ENCODE measurements at regions not wholly inside any gene's neighbourhood (a gene's known extent, or its start where the extent isn't known, plus 50 kb on each side); places are given as distances from the start of the nearest gene placed in this dataset.

- TF ChIP-seq EZH2 (IDR thresholded peaks at IDR 0.05; ENCODE audit: insufficient read depth, poor library complexity, severe bottlenecking) (no peak), EZH2phosphoT487 (IDR thresholded peaks at IDR 0.05; ENCODE audit: insufficient read depth, low read depth) (no peak)
Measured at GRCh38 chr14:97695456-97695981, 898.3 kb downstream of the VRK1 start.

Measured in GM23248 (cell line).